T-helper 22 cell (primary cell): ENCODE measurements at regions not wholly inside any gene's neighbourhood (a gene's known extent, or its start where the extent isn't known, plus 50 kb on each side); places are given as distances from the start of the nearest gene placed in this dataset.
"Not testable (repeated sequence)": the region's sequence is repeated elsewhere in the genome, so short reads cannot be mapped to it uniquely, and the experiment has no call there.

Experiments
- DNase-seq: peaks from one replicate; pipeline ENCODE4 v3.0.0-alpha.2; 2020; ENCODE audit warnings: low read depth

DNA sequence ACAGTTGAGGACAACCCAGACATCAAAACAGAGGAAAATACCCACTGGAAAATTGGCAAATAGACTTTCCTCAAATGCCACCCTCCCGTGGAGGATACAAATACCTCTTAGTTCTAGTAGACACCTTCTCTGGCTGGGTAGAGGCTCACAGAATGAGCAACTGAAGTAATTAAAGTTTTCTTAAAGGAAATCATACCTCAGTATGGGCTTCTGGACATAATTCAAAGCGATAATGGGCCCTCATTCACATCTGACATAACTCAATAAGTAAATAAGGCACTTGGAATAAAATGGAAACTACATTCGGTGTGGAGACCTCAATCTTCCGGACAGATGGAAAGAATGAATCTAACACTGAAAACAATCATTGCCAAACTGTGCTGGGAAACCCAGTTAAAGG is 115.2 kb upstream of the PLCL2 start:
- no peak for DNase-seq

DNA sequence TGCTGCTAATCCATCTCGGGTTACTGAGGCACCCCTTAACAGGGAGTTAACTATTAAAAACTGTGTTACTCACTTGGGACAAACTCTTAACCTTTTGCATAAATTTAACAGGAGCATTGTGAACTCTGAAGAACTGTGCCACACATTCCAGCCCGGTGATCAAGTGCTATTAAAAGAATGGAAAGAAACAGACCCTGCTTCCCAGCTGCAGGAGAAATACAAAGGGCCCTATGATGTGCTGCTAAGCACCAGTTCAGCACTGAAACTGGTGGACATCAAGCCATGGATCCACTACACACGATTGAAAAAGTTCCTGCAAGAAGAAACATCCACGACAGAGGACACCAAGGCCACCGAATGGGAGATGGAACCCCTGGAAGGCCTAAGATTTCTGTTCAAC is 114.7 kb upstream of the PLCL2 start:
- DNase-seq, result no peak

GRCh38 chr3:16770792-16771191 is 114.0 kb upstream of the PLCL2 start:
- no peak for DNase-seq

DNA sequence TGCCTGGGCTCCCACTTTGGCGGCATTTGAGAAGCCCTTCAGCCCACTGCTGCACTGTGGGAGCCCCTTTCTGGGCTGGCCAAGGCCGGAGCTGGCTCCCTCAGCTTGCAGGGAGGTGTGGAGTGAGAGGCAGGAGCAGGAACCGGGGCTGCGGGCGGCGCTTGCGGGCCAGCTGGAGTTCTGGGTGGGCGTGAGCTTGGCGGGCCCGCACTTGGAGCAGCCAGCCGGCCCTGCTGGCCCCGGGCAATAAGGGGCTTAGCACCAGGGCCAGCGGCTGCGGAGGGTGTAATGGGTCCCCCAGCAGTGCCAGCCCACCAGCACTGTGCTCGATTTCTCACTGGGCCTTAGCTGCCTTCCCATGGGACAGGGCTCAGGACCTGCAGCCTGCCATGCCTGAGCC is 111.2 kb upstream of the PLCL2 start:
- not testable (repeated sequence) for DNase-seq

DNA sequence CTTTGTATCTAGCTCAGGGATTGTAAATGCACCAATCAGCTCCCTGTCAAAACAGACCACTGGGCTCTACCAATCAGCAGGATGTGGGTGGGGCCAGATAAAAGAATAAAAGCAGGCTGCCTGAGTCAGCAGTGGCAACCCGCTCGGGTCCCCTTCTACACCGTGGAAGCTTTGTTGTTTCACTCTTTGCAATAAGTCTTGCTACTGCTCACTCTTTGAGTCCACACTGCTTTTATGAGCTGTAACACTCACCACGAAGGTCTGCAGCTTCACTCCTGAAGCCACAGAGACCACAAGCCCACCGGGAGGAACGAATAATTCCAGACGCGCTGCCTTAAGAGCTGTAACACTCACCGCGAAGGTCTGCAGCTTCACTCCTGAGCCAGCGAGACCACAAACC is 110.2 kb upstream of the PLCL2 start:
- DNase-seq, result not testable (repeated sequence)

- DNase-seq, result no peak
These were observed 99.8 kb upstream of the PLCL2 start for GRCh38 chr3:16784973-16785372.

GRCh38 chr3:16785465-16785864 is 99.3 kb upstream of the PLCL2 start:
- no peak for DNase-seq

GRCh38 chr3:16788440-16789056 is 96.2 kb upstream of the PLCL2 start:
- DNase-seq, result no peak

GRCh38 chr3:16789344-16790120 is 95.2 kb upstream of the PLCL2 start:
- DNase-seq, result no peak

- DNase-seq, result no peak
These were observed 94.0 kb upstream of the PLCL2 start for GRCh38 chr3:16790432-16791400.

GRCh38 chr3:16793321-16793720 is 91.4 kb upstream of the PLCL2 start:
- DNase-seq, result no peak

- no peak for DNase-seq
These were observed 90.5 kb upstream of the PLCL2 start for GRCh38 chr3:16794257-16794656.

- DNase-seq, result no peak
These were observed 89.2 kb upstream of the PLCL2 start for GRCh38 chr3:16795581-16795980.

GRCh38 chr3:16797831-16798230 is 86.9 kb upstream of the PLCL2 start:
- no peak for DNase-seq

DNA sequence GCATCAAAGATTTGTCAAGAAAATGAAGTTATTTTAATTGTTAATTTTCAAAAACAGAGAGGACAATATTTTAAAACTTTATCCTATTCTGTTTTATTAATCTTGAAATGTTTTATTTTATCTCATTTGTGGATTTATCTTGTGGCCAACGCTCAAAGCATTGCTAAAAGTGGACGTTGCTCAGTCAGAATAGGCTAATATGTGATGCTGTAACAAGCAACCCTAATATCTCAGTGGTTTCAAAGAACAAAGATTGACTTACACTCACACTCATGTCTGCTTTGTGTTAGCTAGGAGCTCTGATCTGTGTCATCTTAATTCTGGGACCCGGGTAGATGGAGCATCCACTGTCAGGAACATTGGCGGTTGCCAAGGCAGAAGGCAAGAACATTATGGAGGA is 86.0 kb upstream of the PLCL2 start:
- no peak for DNase-seq

GRCh38 chr3:16800361-16800760 is 84.4 kb upstream of the PLCL2 start:
- DNase-seq, result no peak

- DNase-seq, result no peak
These were observed 83.5 kb upstream of the PLCL2 start for GRCh38 chr3:16801223-16801622.

DNA sequence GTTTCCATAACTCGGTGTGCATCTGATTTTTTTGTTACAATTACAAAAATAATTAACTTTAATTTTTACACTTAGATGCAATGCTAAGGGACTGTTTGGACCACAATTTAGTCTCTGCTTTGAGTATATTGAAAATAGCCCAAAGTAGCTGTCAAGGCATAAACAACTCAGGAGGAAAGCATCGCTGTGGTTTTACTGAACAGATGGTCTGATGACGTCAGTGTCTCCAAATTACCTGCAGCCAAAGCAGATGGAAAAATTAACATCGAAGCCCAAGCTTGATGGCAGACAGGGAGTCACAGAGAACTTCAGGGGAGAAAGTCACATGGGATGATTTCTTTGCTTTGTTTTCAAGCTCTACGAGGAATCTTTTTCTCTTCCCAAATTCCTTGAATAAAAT is 83.1 kb upstream of the PLCL2 start:
- DNase-seq, result no peak

DNA sequence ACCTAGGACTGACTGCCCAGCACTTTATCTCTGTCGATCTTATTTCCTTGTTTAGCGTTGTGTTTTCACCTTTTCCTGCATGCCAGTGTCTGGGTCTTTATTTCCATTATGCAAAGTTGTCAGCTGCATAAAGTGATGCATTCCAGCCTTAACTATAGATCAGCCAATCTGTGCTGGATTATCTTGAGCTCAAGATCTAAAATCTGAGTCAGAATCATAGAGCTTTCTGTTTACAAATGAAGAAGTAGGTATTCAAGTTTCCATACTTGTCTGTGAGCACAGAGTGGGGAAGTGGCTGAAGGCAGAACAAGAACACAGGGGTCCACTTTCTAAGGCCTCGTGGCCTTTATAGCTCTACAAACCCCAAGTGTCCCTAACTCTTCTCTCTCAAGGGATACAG is 82.4 kb upstream of the PLCL2 start:
- no peak for DNase-seq

- DNase-seq, result no peak
These were observed 81.7 kb upstream of the PLCL2 start for GRCh38 chr3:16803019-16803418.

GRCh38 chr3:16807391-16807790 is 77.4 kb upstream of the PLCL2 start:
- no peak for DNase-seq

DNA sequence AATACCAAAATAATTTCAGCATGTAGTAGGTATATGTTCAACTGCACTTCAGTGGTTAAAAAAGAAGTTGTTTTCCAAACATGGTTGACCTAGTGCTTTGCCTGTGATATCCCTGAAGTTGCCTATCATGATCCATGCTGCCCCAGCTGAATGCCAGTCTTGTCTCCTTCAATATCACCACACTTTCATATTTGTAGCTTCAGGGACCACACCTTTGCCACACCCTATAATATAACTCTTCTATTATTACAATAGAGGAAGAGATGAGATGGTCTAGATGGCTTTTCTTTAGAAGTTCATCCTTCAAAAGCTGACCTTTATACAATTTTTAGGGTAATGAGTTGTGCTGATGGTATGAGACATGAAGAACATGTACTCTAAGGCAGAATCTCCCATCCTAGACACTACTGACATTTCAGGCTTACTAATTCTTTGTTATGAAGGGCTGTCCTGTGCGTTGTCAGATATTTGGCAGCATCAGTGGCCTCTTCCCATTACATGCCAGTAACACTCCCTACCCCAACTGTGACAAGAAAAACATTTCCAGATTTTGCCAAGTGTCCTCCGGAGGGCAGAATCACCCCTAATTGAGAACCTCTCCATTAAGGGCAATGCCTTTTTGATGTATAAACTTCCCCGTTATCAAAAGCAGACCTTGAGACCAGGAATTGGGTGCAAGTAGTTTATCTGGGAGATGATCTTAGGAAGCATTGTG is 76.2 kb upstream of the PLCL2 start:
- no peak for DNase-seq
